Upper lobe of left lung (tissue), 6 donors: ENCODE measurements at regions not wholly inside any gene's neighbourhood (a gene's known extent, or its start where the extent isn't known, plus 50 kb on each side); places are given as distances from the start of the nearest gene placed in this dataset.

Experiments used
- ATAC-seq, 2 donors: fragments of 200-7000 bp; cut with Tn5 transposase; one replicate each; pipeline ENCODE4 v1.9.1; 2022; ENCODE audit warnings: mild to moderate bottlenecking in 2 of 2, moderate library complexity in 2 of 2; ENCODE audit not compliant: low FRiP score in 2 of 2
- DNase-seq, 2 donors: peaks; one replicate each; pipeline ENCODE4 v3.0.0-alpha.2; 2019 to 2020
- H3K27ac ChIP-seq, 4 donors: fragments of 200-600 bp; sonication (generic); one replicate each; pipeline ENCODE4 v1.5.1; 2016 to 2019
- H3K27me3 ChIP-seq, 4 donors: fragments of 200-600 bp; sonication (generic); one replicate each; pipeline ENCODE4 v1.5.1; 2017 to 2019
- H3K36me3 ChIP-seq, 4 donors: fragments of 200-600 bp; sonication (generic); one replicate each; pipeline ENCODE4 v1.5.1; 2016 to 2019
- H3K4me1 ChIP-seq, 4 donors: fragments of 200-600 bp; sonication (generic); one replicate each; pipeline ENCODE4 v1.5.1; 2018 to 2019
- H3K4me3 ChIP-seq, 4 donors: fragments of 200-600 bp; sonication (generic); one replicate each; pipeline ENCODE4 v1.5.1; 2017 to 2019; ENCODE audit warnings: mild to moderate bottlenecking in 2 of 4, moderate library complexity in 1 of 4
- H3K9me3 ChIP-seq, 4 donors: fragments of 200-600 bp; sonication (generic); one replicate each; pipeline ENCODE4 v1.5.1; 2018 to 2019
- CTCF ChIP-seq, 6 experiments: fragments of 450-650 bp in 4 of 6; fragments of 200-600 bp in 2 of 6; sonication (generic) in 2 of 6; IDR thresholded peaks; one replicate each; pipeline ENCODE4 v1.5.1; 2016 to 2019; ENCODE audit warnings: antibody characterized with exemption in 6 of 6
- EP300 ChIP-seq, 4 donors: sonication (generic); formaldehyde crosslinking; IDR thresholded peaks; one replicate each; pipeline ENCODE4 v1.5.1; 2017; ENCODE audit warnings: antibody characterized with exemption in 4 of 4, control low read depth in 2 of 4
- POLR2A ChIP-seq, 4 donors: fragments of 450-650 bp; IDR thresholded peaks; one replicate each; pipeline ENCODE4 v1.5.1; 2016 to 2017; ENCODE audit warnings: antibody characterized with exemption in 4 of 4, mild to moderate bottlenecking in 2 of 4
- POLR2AphosphoS5 ChIP-seq, 2 donors: sonication (generic); formaldehyde crosslinking; IDR thresholded peaks; one replicate each; pipeline ENCODE4 v1.5.1; 2017; ENCODE audit warnings: antibody characterized with exemption in 2 of 2
- WGBS, 2 donors: methylation state at CpG; one replicate each; pipeline ENCODE4 v1.1.5; 2017 to 2018; 5-methylcytosine and 5-hydroxymethylcytosine counted together
- donor health status: DM: no; HTN: no; CAD: no; lungs with moderate emphysema.
- donor health status: DM: no; HTN: yes; CAD: no; lungs with severe emphysema.

DNA sequence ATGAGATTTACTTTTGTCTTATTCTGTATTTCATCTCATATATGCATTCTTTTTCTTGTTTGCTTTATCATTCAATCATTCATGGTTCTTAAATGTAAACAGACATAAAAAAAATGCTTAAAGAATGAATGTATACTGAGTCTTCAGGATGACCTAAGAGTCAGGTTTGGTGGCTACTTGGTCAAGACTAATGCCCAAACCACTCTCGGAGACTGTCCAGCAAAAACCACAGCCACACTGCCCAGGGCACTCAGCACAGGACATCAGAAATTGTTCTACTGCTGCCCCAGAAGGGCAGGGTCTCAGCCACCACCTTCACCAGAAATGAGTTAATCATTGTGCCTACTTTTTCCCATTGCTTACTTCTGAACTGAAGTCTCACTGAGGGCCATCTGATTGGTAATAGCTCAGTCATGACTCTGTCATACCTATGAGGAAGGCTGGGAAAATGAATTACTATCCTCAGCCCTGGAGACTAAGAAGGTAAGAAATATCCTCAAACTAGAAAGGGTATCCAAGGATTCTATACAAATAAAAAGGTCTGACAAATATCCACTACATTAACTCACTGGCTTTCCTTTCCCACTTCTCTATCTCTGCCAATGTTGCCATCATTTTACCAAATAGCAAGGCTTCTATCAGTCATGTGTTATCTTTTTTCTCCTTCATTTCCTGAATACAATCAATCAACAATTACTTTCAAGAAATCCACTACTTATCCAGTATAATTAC, 236.1 kb downstream of the CETN3 start:
- no peaks in the 10 kb centered on the region for H3K36me3 ChIP-seq
- H3K27me3 ChIP-seq, result no peaks in the 10 kb centered on the region
- no peaks in the 10 kb centered on the region for H3K9me3 ChIP-seq
- no peak overlapping the region for H3K27ac ChIP-seq
- no peak for TF ChIP-seq POLR2A (IDR thresholded peaks at IDR 0.05)
- TF ChIP-seq POLR2AphosphoS5 (IDR thresholded peaks at IDR 0.05), result no peak
- no peak for TF ChIP-seq CTCF (IDR thresholded peaks at IDR 0.05)
- TF ChIP-seq EP300 (IDR thresholded peaks at IDR 0.05), result no peak
- 92 to 100% methylated on average over 1 of the region's 1 CpG for WGBS, 2 donors
- no peak overlapping the region for H3K4me3 ChIP-seq
- no peak for ATAC-seq
- H3K4me1 ChIP-seq, result peaks cover 0 to 3% (median 0%) of the 10 kb centered on the region in 4 donors
- DNase-seq, result no peak

DNA sequence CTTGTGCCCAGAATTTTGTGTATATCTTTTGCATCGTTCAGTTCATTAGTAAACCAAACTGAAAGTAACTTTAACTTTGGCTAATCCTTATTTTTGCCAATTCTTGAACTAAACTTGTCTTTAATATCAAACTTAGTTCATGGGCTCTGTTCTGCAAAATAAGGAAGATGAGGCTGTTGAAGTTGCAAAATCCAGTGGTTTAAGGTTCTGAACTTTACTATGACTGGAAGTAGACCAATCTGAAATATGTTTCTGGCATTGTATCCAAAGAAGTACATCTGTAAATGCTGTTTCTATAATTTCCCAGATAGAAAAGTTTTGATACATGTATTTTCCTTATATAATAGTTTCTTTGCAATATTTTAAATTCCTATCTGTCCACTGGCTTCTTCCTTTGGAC, 238.1 kb downstream of the CETN3 start:
- TF ChIP-seq CTCF (IDR thresholded peaks at IDR 0.05) (no peak), POLR2A (IDR thresholded peaks at IDR 0.05) (no peak), POLR2AphosphoS5 (IDR thresholded peaks at IDR 0.05) (no peak), EP300 (IDR thresholded peaks at IDR 0.05) (no peak)
- H3K36me3 ChIP-seq, result no peaks in the 10 kb centered on the region
- no peak overlapping the region for H3K4me3 ChIP-seq
- no peak for ATAC-seq
- 0% methylated on average over 1 of the region's 1 CpG for WGBS, 2 donors
- no peak for DNase-seq
- no peaks in the 10 kb centered on the region for H3K9me3 ChIP-seq
- H3K27me3 ChIP-seq, result no peaks in the 10 kb centered on the region
- H3K4me1 ChIP-seq, result peaks cover 0 to 3% (median 0%) of the 10 kb centered on the region in 4 donors
- H3K27ac ChIP-seq, result no peak overlapping the region

- H3K27me3 ChIP-seq, result no peaks in the 10 kb centered on the region
- no peaks in the 10 kb centered on the region for H3K36me3 ChIP-seq
- peaks cover 0 to 3% (median 0%) of the 10 kb centered on the region in 4 donors for H3K4me1 ChIP-seq
- no peak overlapping the region for H3K4me3 ChIP-seq
- WGBS, 2 donors, result 42 to 53% methylated on average over 1 of the region's 1 CpG
- DNase-seq (no peak), ATAC-seq (peak in 1 of 2 donors; percentile 42)
- H3K9me3 ChIP-seq, result no peaks in the 10 kb centered on the region
- H3K27ac ChIP-seq, result no peak overlapping the region
- TF ChIP-seq POLR2AphosphoS5 (IDR thresholded peaks at IDR 0.05), result no peak
- no peak for TF ChIP-seq CTCF (IDR thresholded peaks at IDR 0.05)
- TF ChIP-seq EP300 (IDR thresholded peaks at IDR 0.05), result no peak
- no peak for TF ChIP-seq POLR2A (IDR thresholded peaks at IDR 0.05)
Measured at GRCh38 chr5:90170261-90170660, 239.3 kb downstream of the CETN3 start.

GRCh38 chr5:90169078-90169477, 240.5 kb downstream of the CETN3 start:
- no peak for DNase-seq
- no peak overlapping the region for H3K4me3 ChIP-seq
- H3K9me3 ChIP-seq, result no peaks in the 10 kb centered on the region
- 66 to 77% methylated on average over 2 of the region's 2 CpGs for WGBS, 2 donors
- H3K4me1 ChIP-seq, result peaks cover 0 to 3% (median 0%) of the 10 kb centered on the region in 4 donors
- no peaks in the 10 kb centered on the region for H3K36me3 ChIP-seq
- no peaks in the 10 kb centered on the region for H3K27me3 ChIP-seq
- H3K27ac ChIP-seq, result no peak overlapping the region
- ATAC-seq, result no peak
- TF ChIP-seq CTCF (IDR thresholded peaks at IDR 0.05) (no peak), POLR2A (IDR thresholded peaks at IDR 0.05) (no peak), POLR2AphosphoS5 (IDR thresholded peaks at IDR 0.05) (no peak), EP300 (IDR thresholded peaks at IDR 0.05) (no peak)

GRCh38 chr5:90168399-90168798, 241.2 kb downstream of the CETN3 start:
- 84 to 87% methylated on average over 2 of the region's 2 CpGs for WGBS, 2 donors
- Histone ChIP-seq H3K27me3 (no peaks in the 10 kb centered on the region), H3K4me1 (peaks cover 0 to 3% (median 0%) of the 10 kb centered on the region in 4 donors), H3K9me3 (no peaks in the 10 kb centered on the region), H3K4me3 (no peak overlapping the region), H3K36me3 (no peaks in the 10 kb centered on the region), H3K27ac (no peak overlapping the region)
- ATAC-seq, result peak in 1 of 2 donors; percentile 37
- TF ChIP-seq CTCF (IDR thresholded peaks at IDR 0.05) (no peak), POLR2A (IDR thresholded peaks at IDR 0.05) (no peak), POLR2AphosphoS5 (IDR thresholded peaks at IDR 0.05) (no peak), EP300 (IDR thresholded peaks at IDR 0.05) (no peak)
- DNase-seq, result no peak
